Ovary (tissue), 7 donors: ENCODE measurements at regions not wholly inside any gene's neighbourhood (a gene's known extent, or its start where the extent isn't known, plus 50 kb on each side); places are given as distances from the start of the nearest gene placed in this dataset.
"Not testable (repeated sequence)": the region's sequence is repeated elsewhere in the genome, so short reads cannot be mapped to it uniquely, and the experiment has no call there.

Experiments
- DNase-seq, 5 donors: peaks; one replicate each; pipeline ENCODE4 v3.0.0-alpha.2; 2019 to 2020
- H3K27ac ChIP-seq, 2 donors: fragments of 200-600 bp; one replicate each; pipeline versions ENCODE4 v1.5.1 to v1.8.0; 2019 to 2022
- H3K27me3 ChIP-seq: fragments of 200-600 bp; one replicate; pipeline ENCODE4 v1.8.0; 2022
- H3K36me3 ChIP-seq: fragments of 200-600 bp; sonication (generic); one replicate; pipeline ENCODE4 v1.5.1; 2019
- H3K4me1 ChIP-seq: one replicate; pipeline ENCODE4 v1.8.1; 2013; ENCODE audit warnings: mild to moderate bottlenecking, moderate library complexity; ENCODE audit not compliant: insufficient read depth
- H3K4me3 ChIP-seq: fragments of 200-600 bp; sonication (generic); one replicate; pipeline ENCODE4 v1.5.1; 2017
- H3K9me3 ChIP-seq, 2 donors: fragments of 200-600 bp in 1 of 2; sonication (generic) in 1 of 2; one replicate each; pipeline versions ENCODE4 v1.5.1 to v1.8.1; 2013 to 2019; ENCODE audit warnings: mild to moderate bottlenecking in 1 of 2, moderate library complexity in 1 of 2
- EP300 ChIP-seq: sonication (generic); formaldehyde crosslinking; IDR thresholded peaks from one replicate; pipeline ENCODE4 v1.6.1; 2017; ENCODE audit warnings: antibody characterized with exemption
- POLR2A ChIP-seq: fragments of 450-650 bp; IDR thresholded peaks from one replicate; pipeline ENCODE4 v1.6.1; 2017; ENCODE audit warnings: antibody characterized with exemption, mild to moderate bottlenecking, moderate library complexity
- WGBS, 3 donors: extraction: QIAGEN DNeasy Blood & Tissue Kit in 1 of 3; methylation state at CpG; one replicate each; pipeline versions ENCODE4 v1.1.5 to v1.1.7; 2013 to 2017; 5-methylcytosine and 5-hydroxymethylcytosine counted together
- intact Hi-C, 4 donors: fragments of 100-400 bp; cut with DNase I; formaldehyde crosslinking; loops; one replicate each; pipeline versions ENCODE4 v1.11.0 to v1.15.1; 2022 to 2023
- TF ChIP-seq, protein P1 (sequence below), 3 donors: fragments of 450-650 bp in 2 of 3; fragments of 200-600 bp in 1 of 3; IDR thresholded peaks; one replicate each; pipeline versions ENCODE4 v1.5.1 to v1.8.0; 2016 to 2022; ENCODE audit warnings: antibody characterized with exemption in 3 of 3, mild to moderate bottlenecking in 1 of 3
- donor health status: DM: no; HTN: no; CAD: no; lungs with moderate emphysema.
- donor health status: DM: no; HTN: no; CAD: no.
- donor health status: Bipolar disorder and iron deficiency.
- donor health status: DM: no; HTN: no; CAD: no.
- donor health status: DM: yes; HTN: yes; CAD: no.

- intact Hi-C loops = no loop called here
Measured at GRCh38 chr5:96322865-96323264, 110.2 kb downstream of the PCSK1 start.

GRCh38 chr5:96322217-96322616, 110.8 kb downstream of the PCSK1 start:
- no peak for DNase-seq
- 70 to 75% (median 70%) methylated on average over 3 of the region's 3 CpGs for WGBS, 3 donors
- Histone ChIP-seq H3K4me3 (no peak overlapping the region), H3K27me3 (no peaks in the 10 kb centered on the region), H3K4me1 (no peaks in the 10 kb centered on the region), H3K36me3 (no peaks in the 10 kb centered on the region), H3K27ac (no peak overlapping the region), H3K9me3 (no peaks in the 10 kb centered on the region)
- intact Hi-C loops = no loop called here
- TF ChIP-seq, protein P1, sequence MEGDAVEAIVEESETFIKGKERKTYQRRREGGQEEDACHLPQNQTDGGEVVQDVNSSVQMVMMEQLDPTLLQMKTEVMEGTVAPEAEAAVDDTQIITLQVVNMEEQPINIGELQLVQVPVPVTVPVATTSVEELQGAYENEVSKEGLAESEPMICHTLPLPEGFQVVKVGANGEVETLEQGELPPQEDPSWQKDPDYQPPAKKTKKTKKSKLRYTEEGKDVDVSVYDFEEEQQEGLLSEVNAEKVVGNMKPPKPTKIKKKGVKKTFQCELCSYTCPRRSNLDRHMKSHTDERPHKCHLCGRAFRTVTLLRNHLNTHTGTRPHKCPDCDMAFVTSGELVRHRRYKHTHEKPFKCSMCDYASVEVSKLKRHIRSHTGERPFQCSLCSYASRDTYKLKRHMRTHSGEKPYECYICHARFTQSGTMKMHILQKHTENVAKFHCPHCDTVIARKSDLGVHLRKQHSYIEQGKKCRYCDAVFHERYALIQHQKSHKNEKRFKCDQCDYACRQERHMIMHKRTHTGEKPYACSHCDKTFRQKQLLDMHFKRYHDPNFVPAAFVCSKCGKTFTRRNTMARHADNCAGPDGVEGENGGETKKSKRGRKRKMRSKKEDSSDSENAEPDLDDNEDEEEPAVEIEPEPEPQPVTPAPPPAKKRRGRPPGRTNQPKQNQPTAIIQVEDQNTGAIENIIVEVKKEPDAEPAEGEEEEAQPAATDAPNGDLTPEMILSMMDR (IDR thresholded peaks at IDR 0.05) = no peak
- TF ChIP-seq EP300 = no peak
- TF ChIP-seq POLR2A = no peak

More at GRCh38 chr5:96322865-96323264, 110.2 kb downstream of the PCSK1 start:
- H3K27ac ChIP-seq = no peak overlapping the region
- H3K9me3 ChIP-seq = no peaks in the 10 kb centered on the region
- no peaks in the 10 kb centered on the region for H3K27me3 ChIP-seq
- no peak overlapping the region for H3K4me3 ChIP-seq
- 73 to 89% (median 79%) methylated on average over 2 of the region's 2 CpGs for WGBS, 3 donors
- H3K36me3 ChIP-seq = no peaks in the 10 kb centered on the region
- TF ChIP-seq POLR2A (no peak), EP300 (no peak)
- TF ChIP-seq, protein P1 (IDR thresholded peaks at IDR 0.05) = no peak
- no peak for DNase-seq
- H3K4me1 ChIP-seq = no peaks in the 10 kb centered on the region

- H3K4me1 ChIP-seq = no peaks in the 10 kb centered on the region
- no peaks in the 10 kb centered on the region for H3K9me3 ChIP-seq
- intact Hi-C loops = no loop called here
- TF ChIP-seq EP300 = no peak
- no peak for TF ChIP-seq POLR2A
- TF ChIP-seq, protein P1 (IDR thresholded peaks at IDR 0.05) = no peak
- no peaks in the 10 kb centered on the region for H3K27me3 ChIP-seq
- no peak for DNase-seq
- no peaks in the 10 kb centered on the region for H3K36me3 ChIP-seq
- H3K27ac ChIP-seq = no peak overlapping the region
- no peak overlapping the region for H3K4me3 ChIP-seq
Measured at GRCh38 chr5:96321345-96321744, 111.7 kb downstream of the PCSK1 start.

DNA sequence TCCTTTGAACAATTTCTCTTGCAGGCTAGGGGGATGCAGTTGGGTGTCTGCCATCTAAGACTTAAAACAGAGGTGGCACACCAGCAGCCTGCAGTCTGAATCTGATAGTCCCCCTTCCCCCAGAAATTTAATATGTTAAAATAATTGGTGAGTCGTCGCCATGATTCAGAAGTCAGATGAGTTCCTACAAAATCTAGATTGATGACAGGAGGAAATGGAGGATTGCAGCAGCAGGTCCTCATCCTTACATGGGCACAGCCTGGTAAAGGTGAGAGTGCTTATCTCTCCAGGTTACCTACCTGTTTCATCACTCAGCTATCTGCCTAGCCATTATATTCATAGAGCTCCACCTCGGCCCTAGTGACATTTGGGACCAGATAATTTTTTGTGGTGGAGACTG, 112.3 kb downstream of the PCSK1 start:
- H3K36me3 ChIP-seq = no peaks in the 10 kb centered on the region
- no peak for DNase-seq
- H3K4me1 ChIP-seq = no peaks in the 10 kb centered on the region
- H3K27me3 ChIP-seq = no peaks in the 10 kb centered on the region
- intact Hi-C loops = no loop called here
- H3K27ac ChIP-seq = no peak overlapping the region
- 95 to 100% (median 97%) methylated on average over 3 of the region's 3 CpGs for WGBS, 3 donors
- TF ChIP-seq, protein P1 (IDR thresholded peaks at IDR 0.05) = no peak
- TF ChIP-seq POLR2A (no peak), EP300 (no peak)
- no peaks in the 10 kb centered on the region for H3K9me3 ChIP-seq
- H3K4me3 ChIP-seq = no peak overlapping the region

GRCh38 chr5:96319981-96320739, 112.9 kb downstream of the PCSK1 start:
- H3K4me3 ChIP-seq, DNase-seq, H3K9me3 ChIP-seq, H3K4me1 ChIP-seq, H3K27ac ChIP-seq, intact Hi-C loops, H3K27me3 ChIP-seq, H3K36me3 ChIP-seq: not testable (repeated sequence)
- WGBS, 3 donors = 95 to 99% (median 96%) methylated on average over 11 of the region's 11 CpGs
